ENCODE measurements at regions not wholly inside any gene's neighbourhood (a gene's known extent, or its start where the extent isn't known, plus 50 kb on each side); places are given as distances from the start of the nearest gene placed in this dataset.

GRCh38 chr10:55966101-55966500, 395.0 kb downstream of the ZWINT start:
- TF ChIP-seq, protein P1, sequence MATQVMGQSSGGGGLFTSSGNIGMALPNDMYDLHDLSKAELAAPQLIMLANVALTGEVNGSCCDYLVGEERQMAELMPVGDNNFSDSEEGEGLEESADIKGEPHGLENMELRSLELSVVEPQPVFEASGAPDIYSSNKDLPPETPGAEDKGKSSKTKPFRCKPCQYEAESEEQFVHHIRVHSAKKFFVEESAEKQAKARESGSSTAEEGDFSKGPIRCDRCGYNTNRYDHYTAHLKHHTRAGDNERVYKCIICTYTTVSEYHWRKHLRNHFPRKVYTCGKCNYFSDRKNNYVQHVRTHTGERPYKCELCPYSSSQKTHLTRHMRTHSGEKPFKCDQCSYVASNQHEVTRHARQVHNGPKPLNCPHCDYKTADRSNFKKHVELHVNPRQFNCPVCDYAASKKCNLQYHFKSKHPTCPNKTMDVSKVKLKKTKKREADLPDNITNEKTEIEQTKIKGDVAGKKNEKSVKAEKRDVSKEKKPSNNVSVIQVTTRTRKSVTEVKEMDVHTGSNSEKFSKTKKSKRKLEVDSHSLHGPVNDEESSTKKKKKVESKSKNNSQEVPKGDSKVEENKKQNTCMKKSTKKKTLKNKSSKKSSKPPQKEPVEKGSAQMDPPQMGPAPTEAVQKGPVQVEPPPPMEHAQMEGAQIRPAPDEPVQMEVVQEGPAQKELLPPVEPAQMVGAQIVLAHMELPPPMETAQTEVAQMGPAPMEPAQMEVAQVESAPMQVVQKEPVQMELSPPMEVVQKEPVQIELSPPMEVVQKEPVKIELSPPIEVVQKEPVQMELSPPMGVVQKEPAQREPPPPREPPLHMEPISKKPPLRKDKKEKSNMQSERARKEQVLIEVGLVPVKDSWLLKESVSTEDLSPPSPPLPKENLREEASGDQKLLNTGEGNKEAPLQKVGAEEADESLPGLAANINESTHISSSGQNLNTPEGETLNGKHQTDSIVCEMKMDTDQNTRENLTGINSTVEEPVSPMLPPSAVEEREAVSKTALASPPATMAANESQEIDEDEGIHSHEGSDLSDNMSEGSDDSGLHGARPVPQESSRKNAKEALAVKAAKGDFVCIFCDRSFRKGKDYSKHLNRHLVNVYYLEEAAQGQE (IDR thresholded peaks at IDR 0.05; ENCODE audit: borderline replicate concordance): no peak
- TF ChIP-seq SMC3 (conservative IDR thresholded peaks at IDR 0.05; ENCODE audit: poor library complexity): no peak
- no peak for TF ChIP-seq TAF1 (IDR thresholded peaks at IDR 0.05; ENCODE audit: low read depth)
- no peak for TF ChIP-seq POLR2AphosphoS5 (IDR thresholded peaks at IDR 0.05)
- TF ChIP-seq CTCF (IDR thresholded peaks at IDR 0.05; ENCODE audit: poor library complexity, severe bottlenecking): no peak
- no peak for TF ChIP-seq EP300 (conservative IDR thresholded peaks at IDR 0.05; ENCODE audit: poor library complexity, severe bottlenecking)
- no peak for TF ChIP-seq RAD21 (conservative IDR thresholded peaks at IDR 0.05)
- Histone ChIP-seq H3K27me3 (ENCODE audit: insufficient read depth, low read depth, low read length) (no peaks in the 10 kb centered on the region), H3K9ac (ENCODE audit: low read length) (no peak overlapping the region), H4K20me1 (ENCODE audit: insufficient read depth) (no peaks in the 10 kb centered on the region), H3K4me2 (ENCODE audit: low read length) (no peak overlapping the region), H3K36me3 (ENCODE audit: insufficient read depth, low read length) (no peaks in the 10 kb centered on the region), H3K4me3 (ENCODE audit: low read length) (no peak overlapping the region), H3K27ac (ENCODE audit: low read length) (no peak overlapping the region), H3K9me3 (ENCODE audit: low read length) (no peaks in the 10 kb centered on the region), H3K79me2 (replicated peaks; ENCODE audit: insufficient read depth, low read length) (no peaks in the 10 kb centered on the region), H3K9me2 (ENCODE audit: insufficient read depth, low read length) (no peaks in the 10 kb centered on the region), H2AFZ (ENCODE audit: low read depth, low read length) (no peak overlapping the region), H3F3A (ENCODE audit: insufficient read depth, low read length, poor library complexity, severe bottlenecking) (no peaks in the 10 kb centered on the region)

DNA sequence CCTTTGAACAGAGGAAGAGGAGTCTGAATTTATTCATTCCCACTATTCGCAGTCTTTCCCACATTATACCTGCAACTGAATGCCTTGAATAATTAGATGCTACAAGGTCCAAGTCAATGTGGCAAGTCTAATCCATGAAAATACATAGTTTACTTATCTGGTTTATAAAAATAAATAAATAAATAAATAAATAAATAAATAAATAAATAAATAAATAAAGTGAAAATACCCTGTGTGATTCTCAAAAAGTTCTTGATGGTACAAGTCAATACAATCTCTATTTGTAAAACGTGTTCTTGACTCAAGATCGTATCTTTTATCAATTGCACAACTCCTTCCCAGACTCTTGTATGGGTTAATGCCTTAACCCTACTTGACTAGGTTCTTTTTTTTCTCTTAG, 417.7 kb downstream of the ZWINT start:
- Histone ChIP-seq H3K27me3 (ENCODE audit: insufficient read depth, low read depth, low read length) (no peaks in the 10 kb centered on the region), H4K20me1 (ENCODE audit: insufficient read depth) (no peaks in the 10 kb centered on the region), H3K9ac (ENCODE audit: low read length) (no peak overlapping the region), H3K4me3 (ENCODE audit: low read length) (no peak overlapping the region), H3K4me2 (ENCODE audit: low read length) (no peak overlapping the region), H3K9me2 (ENCODE audit: insufficient read depth, low read length) (no peaks in the 10 kb centered on the region), H3F3A (ENCODE audit: insufficient read depth, low read length, poor library complexity, severe bottlenecking) (no peaks in the 10 kb centered on the region), H3K79me2 (replicated peaks; ENCODE audit: insufficient read depth, low read length) (no peaks in the 10 kb centered on the region), H3K27ac (ENCODE audit: low read length) (no peak overlapping the region), H2AFZ (ENCODE audit: low read depth, low read length) (no peak overlapping the region), H3K36me3 (ENCODE audit: insufficient read depth, low read length) (no peaks in the 10 kb centered on the region), H3K9me3 (ENCODE audit: low read length) (peaks cover 5% of the 10 kb centered on the region)
- TF ChIP-seq EP300 (conservative IDR thresholded peaks at IDR 0.05; ENCODE audit: poor library complexity, severe bottlenecking) (no peak), TAF1 (IDR thresholded peaks at IDR 0.05; ENCODE audit: low read depth) (no peak), CTCF (IDR thresholded peaks at IDR 0.05; ENCODE audit: poor library complexity, severe bottlenecking) (no peak), POLR2AphosphoS5 (IDR thresholded peaks at IDR 0.05) (no peak), RAD21 (conservative IDR thresholded peaks at IDR 0.05) (no peak), EZH2 (IDR thresholded peaks at IDR 0.05; ENCODE audit: borderline replicate concordance, insufficient read depth, low read length, poor library complexity, severe bottlenecking) (no peak), MXI1 (conservative IDR thresholded peaks at IDR 0.05; ENCODE audit: poor library complexity, severe bottlenecking) (no peak), SMC3 (conservative IDR thresholded peaks at IDR 0.05; ENCODE audit: poor library complexity) (no peak)
- TF ChIP-seq, protein P1 (IDR thresholded peaks at IDR 0.05; ENCODE audit: borderline replicate concordance): no peak

All from neural cell (in vitro differentiated cells).